ENCODE measurements at regions not wholly inside any gene's neighbourhood (a gene's known extent, or its start where the extent isn't known, plus 50 kb on each side); places are given as distances from the start of the nearest gene placed in this dataset.

DNA sequence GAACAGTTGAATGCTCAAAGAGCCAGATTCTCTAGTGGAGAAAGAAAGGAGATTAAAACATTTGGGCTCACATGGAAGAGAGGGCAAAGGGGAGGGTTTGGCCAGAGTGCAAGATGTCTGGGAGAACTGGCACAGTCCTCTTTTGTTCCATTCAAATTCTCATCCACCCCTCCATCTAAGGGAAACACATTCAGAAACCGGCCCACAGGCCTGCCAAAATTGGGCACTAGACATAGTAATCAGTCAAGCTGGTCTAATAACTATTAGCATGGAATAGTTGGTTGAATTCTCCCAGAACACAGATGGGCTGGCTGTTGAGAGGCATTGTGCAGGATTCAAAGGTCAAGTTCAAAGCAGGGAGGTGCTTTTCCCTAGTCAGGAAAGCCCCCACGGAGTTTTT is 341.4 kb upstream of the IRAK1BP1 start:
- intact Hi-C loops (cut with DNase I, micrococcal nuclease): no loop called here
- Histone ChIP-seq H3K4me1 (ENCODE audit: low read depth) (no peaks in the 10 kb centered on the region), H3K4me3 (no peak overlapping the region), H3K36me3 (ENCODE audit: low read depth) (no peaks in the 10 kb centered on the region), H3K9me3 (no peaks in the 10 kb centered on the region)
- no peak for TF ChIP-seq CTCF (IDR thresholded peaks at IDR 0.05)
- no peak for DNase-seq
- no peak for ATAC-seq

- Histone ChIP-seq H3K4me1 (ENCODE audit: low read depth) (no peaks in the 10 kb centered on the region), H3K9me3 (no peaks in the 10 kb centered on the region), H3K4me3 (no peak overlapping the region), H3K36me3 (ENCODE audit: low read depth) (no peaks in the 10 kb centered on the region)
- TF ChIP-seq CTCF (IDR thresholded peaks at IDR 0.05): no peak
- no peak for DNase-seq
- intact Hi-C loops (cut with DNase I, micrococcal nuclease): no loop called here
- ATAC-seq: no peak
Observed at GRCh38 chr6:78526432-78526831, 340.9 kb upstream of the IRAK1BP1 start.

GRCh38 chr6:78528926-78529325 is 338.4 kb upstream of the IRAK1BP1 start:
- TF ChIP-seq CTCF (IDR thresholded peaks at IDR 0.05): no peak
- DNase-seq (no peak), ATAC-seq (no peak)
- H3K4me3 ChIP-seq: no peak overlapping the region
- no peaks in the 10 kb centered on the region for H3K9me3 ChIP-seq
- H3K36me3 ChIP-seq (ENCODE audit: low read depth): no peaks in the 10 kb centered on the region
- no peaks in the 10 kb centered on the region for H3K4me1 ChIP-seq (ENCODE audit: low read depth)
- intact Hi-C loops (cut with DNase I, micrococcal nuclease): no loop called here

DNA sequence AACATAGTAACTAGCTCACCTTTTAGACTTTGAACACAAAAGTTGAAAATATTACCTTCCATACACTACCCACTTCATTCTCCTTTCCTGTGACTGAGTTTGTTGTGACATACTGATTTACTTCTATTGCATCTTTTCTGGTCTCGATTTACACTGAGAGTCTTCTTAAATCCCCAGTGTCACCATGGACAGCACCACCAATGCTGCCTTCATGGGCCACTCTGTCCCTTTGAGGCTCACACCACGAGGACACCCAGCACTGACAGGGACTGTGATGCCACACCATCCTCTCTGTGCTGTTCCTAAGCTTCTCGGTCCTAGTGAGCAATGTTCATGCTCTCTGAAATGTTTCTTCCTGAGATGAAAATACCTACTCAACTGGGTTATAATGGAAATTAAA is 337.1 kb upstream of the IRAK1BP1 start:
- no peak for TF ChIP-seq CTCF (IDR thresholded peaks at IDR 0.05)
- Histone ChIP-seq H3K9me3 (no peaks in the 10 kb centered on the region), H3K4me3 (no peak overlapping the region), H3K4me1 (ENCODE audit: low read depth) (no peaks in the 10 kb centered on the region), H3K36me3 (ENCODE audit: low read depth) (no peaks in the 10 kb centered on the region)
- DNase-seq (no peak), ATAC-seq (no peak)
- intact Hi-C loops (cut with DNase I, micrococcal nuclease): no loop called here

- H3K4me1 ChIP-seq (ENCODE audit: low read depth): no peaks in the 10 kb centered on the region
- no peaks in the 10 kb centered on the region for H3K9me3 ChIP-seq
- intact Hi-C loops (cut with DNase I, micrococcal nuclease): no loop called here
- H3K4me3 ChIP-seq: no peak overlapping the region
- H3K36me3 ChIP-seq (ENCODE audit: low read depth): no peaks in the 10 kb centered on the region
- DNase-seq: no peak
- TF ChIP-seq CTCF (IDR thresholded peaks at IDR 0.05): no peak
- no peak for ATAC-seq
Observed at GRCh38 chr6:78533426-78533825, 333.9 kb upstream of the IRAK1BP1 start.

DNA sequence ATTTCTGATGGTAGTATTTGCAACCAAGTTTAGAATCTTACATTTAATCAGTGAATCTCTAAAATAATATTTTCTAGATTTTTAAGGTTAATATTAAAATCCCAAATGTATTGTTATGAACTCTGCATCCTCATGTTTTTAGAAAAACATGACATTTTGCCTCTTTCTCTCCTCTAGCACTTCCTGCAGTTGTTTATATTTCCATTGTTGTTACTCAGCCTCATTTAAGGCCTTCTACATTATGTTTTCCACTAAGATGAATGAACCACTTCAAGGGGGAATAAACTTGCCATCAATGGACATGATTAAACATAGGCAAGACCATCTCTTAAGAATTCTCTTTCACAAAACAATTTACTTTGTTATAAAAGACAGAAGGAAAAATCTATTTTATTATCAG is 333.5 kb upstream of the IRAK1BP1 start:
- DNase-seq (no peak), ATAC-seq (no peak)
- intact Hi-C loops (cut with DNase I, micrococcal nuclease): no loop called here
- Histone ChIP-seq H3K9me3 (no peaks in the 10 kb centered on the region), H3K36me3 (ENCODE audit: low read depth) (no peaks in the 10 kb centered on the region), H3K4me1 (ENCODE audit: low read depth) (no peaks in the 10 kb centered on the region), H3K4me3 (no peak overlapping the region)
- TF ChIP-seq CTCF (IDR thresholded peaks at IDR 0.05): no peak

Data from mucosa of descending colon (tissue), 3 donors.